HCT116 (cell line): ENCODE measurements at regions not wholly inside any gene's neighbourhood (a gene's known extent, or its start where the extent isn't known, plus 50 kb on each side); places are given as distances from the start of the nearest gene placed in this dataset.

Experiments used
- ATAC-seq: fragments of 200-7000 bp; cut with Tn5 transposase; 2 replicates; pipeline ENCODE4 v1.9.1; 2020; ENCODE audit warnings: mild to moderate bottlenecking, moderate library complexity
- BruUV-seq: library from RNA; stranded (reverse); fragments of 400-500 nt; replicated peaks from 2 replicates; lab custom pipeline; 2021; lab: Mats Ljungman, UMichigan
- CTCF ChIA-PET: fragments of 300-600 bp; sonication (Branson Sonifier 250); formaldehyde crosslinking; loops from one replicate; lab custom pipeline; 2021; ENCODE audit warnings: antibody characterized with exemption; lab: Charles Lee
- POLR2A ChIA-PET: fragments of 300-600, 350-600 bp; sonication (Branson Sonifier 250); formaldehyde crosslinking; loops from one replicate; lab custom pipeline; 2021; ENCODE audit warnings: antibody characterized with exemption; lab: Charles Lee
- RAD21 ChIA-PET, 2 experiments: fragments of 300-600 bp; sonication (Branson Sonifier 250); formaldehyde crosslinking; loops; one replicate each; lab custom pipeline; 2023; ENCODE audit warnings: low total read pairs in 2 of 2; ENCODE audit not compliant: uncharacterized antibody in 2 of 2, unreplicated experiment in 2 of 2, low non-redundant PET in 1 of 2; lab: Charles Lee
- DNase-seq: peaks from one replicate; pipeline ENCODE4 v3.0.0-alpha.2; 2010; ENCODE audit warnings: low read depth, low spot score
- H2AFZ ChIP-seq: fragments of 200-600 bp; shearing (Covaris generic), sonication (generic); 2 replicates; pipeline ENCODE4 v1.6.1; 2017; ENCODE audit warnings: low read depth, mixed run types, mixed read lengths, antibody characterized with exemption, low read length; ENCODE audit not compliant: poor library complexity, severe bottlenecking
- H3K27ac ChIP-seq: 2 replicates; pipeline ENCODE4 v1.5.1; 2012; ENCODE audit warnings: low read depth, low read length
- H3K27me3 ChIP-seq: fragments of 200-600 bp; sonication (generic); 2 replicates; pipeline ENCODE4 v1.6.1; 2016; ENCODE audit warnings: mixed run types, low read length, mixed read lengths; ENCODE audit not compliant: insufficient read depth
- H3K36me3 ChIP-seq, 2 experiments: fragments of 200-500 bp in 1 of 2; fragments of 200-600 bp in 1 of 2; sonication (Bioruptor generic) in 1 of 2; sonication (generic) in 1 of 2; 2 replicates each; pipeline versions ENCODE4 v1.5.1 to v1.6.1; 2014 to 2016; ENCODE audit warnings: low read length in 2 of 2, inconsistent platforms in 1 of 2, mixed read lengths in 1 of 2, mixed run types in 1 of 2; ENCODE audit not compliant: insufficient read depth in 2 of 2, control insufficient read depth in 1 of 2
- H3K4me1 ChIP-seq, 2 experiments: fragments of 200-600 bp in 1 of 2; sonication (generic) in 1 of 2; 2 replicates each; pipeline versions ENCODE4 v1.5.1 to v1.6.1; 2012 to 2017; ENCODE audit warnings: low read length in 2 of 2, inconsistent platforms in 1 of 2, mild to moderate bottlenecking in 1 of 2, mixed read lengths in 1 of 2, mixed run types in 1 of 2, moderate library complexity in 1 of 2; ENCODE audit not compliant: insufficient read depth in 2 of 2, control insufficient read depth in 1 of 2
- H3K4me2 ChIP-seq: fragments of 200-600 bp; sonication (generic); 2 replicates; pipeline ENCODE4 v1.6.1; 2017; ENCODE audit warnings: mixed run types, low read length, mixed read lengths
- H3K4me3 ChIP-seq, 2 experiments: fragments of 200-600 bp in 1 of 2; sonication (generic) in 1 of 2; replicated peaks in 1 of 2; 2 replicates each; pipeline ENCODE4 v1.5.1; 2011 to 2016; ENCODE audit warnings: low read length in 2 of 2, control low read depth in 1 of 2, low read depth in 1 of 2, mild to moderate bottlenecking in 1 of 2, mixed read lengths in 1 of 2, mixed run types in 1 of 2
- H3K79me2 ChIP-seq: fragments of 200-600 bp; sonication (generic); 2 replicates; pipeline ENCODE4 v1.6.1; 2017; ENCODE audit warnings: mild to moderate bottlenecking, mixed run types, low read length, moderate library complexity, mixed read lengths; ENCODE audit not compliant: insufficient read depth
- H3K9ac ChIP-seq: fragments of 200-600 bp; sonication (generic); 2 replicates; pipeline ENCODE4 v1.6.1; 2016; ENCODE audit warnings: low read length, mixed read lengths
- H3K9me2 ChIP-seq: fragments of 200-600 bp; sonication (generic), shearing (Covaris generic); 2 replicates; pipeline ENCODE4 v1.6.1; 2017; ENCODE audit warnings: mixed run types, mild to moderate bottlenecking, moderate library complexity; ENCODE audit not compliant: insufficient read depth
- H3K9me3 ChIP-seq, 2 experiments: fragments of 200-500 bp in 1 of 2; fragments of 200-600 bp in 1 of 2; sonication (Bioruptor generic) in 1 of 2; sonication (generic) in 1 of 2; 2 replicates each; pipeline ENCODE4 v1.6.1; 2014 to 2017; ENCODE audit warnings: low read length in 2 of 2, mixed read lengths in 2 of 2, inconsistent platforms in 1 of 2, low read depth in 1 of 2, mild to moderate bottlenecking in 1 of 2, mixed run types in 1 of 2, moderate library complexity in 1 of 2; ENCODE audit not compliant: control insufficient read depth in 1 of 2, insufficient read depth in 1 of 2
- H4K20me1 ChIP-seq: fragments of 200-600 bp; sonication (generic), shearing (Covaris generic); 2 replicates; pipeline ENCODE4 v1.6.1; 2017; ENCODE audit warnings: mixed run types, mild to moderate bottlenecking, moderate library complexity; ENCODE audit not compliant: insufficient read depth
- CBX3 ChIP-seq: IDR thresholded peaks from 2 replicates; pipeline ENCODE4 v1.6.1; 2012; ENCODE audit warnings: low read depth
- CTCF ChIP-seq, 3 experiments: fragments of 200-600 bp in 1 of 3; sonication (generic) in 1 of 3; IDR thresholded peaks in 2 of 3; conservative IDR thresholded peaks in 1 of 3; 2 replicates each; pipeline ENCODE4 v1.5.1; 2012 to 2017; ENCODE audit warnings: low read depth in 2 of 3, low read length in 2 of 3, antibody characterized with exemption in 1 of 3, borderline replicate concordance in 1 of 3, control low read depth in 1 of 3, mild to moderate bottlenecking in 1 of 3, mixed read lengths in 1 of 3, mixed run types in 1 of 3, moderate library complexity in 1 of 3; ENCODE audit not compliant: insufficient read depth in 1 of 3
- EGR1 ChIP-seq: IDR thresholded peaks from 2 replicates; pipeline ENCODE4 v1.6.1; 2012; ENCODE audit warnings: low read depth
- POLR2AphosphoS5 ChIP-seq: IDR thresholded peaks from 2 replicates; pipeline ENCODE4 v1.6.1; 2011; ENCODE audit warnings: mild to moderate bottlenecking, low read depth, low read length, moderate library complexity
- REST ChIP-seq: IDR thresholded peaks from 2 replicates; pipeline ENCODE4 v1.6.1; 2012; ENCODE audit warnings: low read depth
- intact Hi-C: fragments of 100-400 bp; cut with micrococcal nuclease; formaldehyde crosslinking; loops from 2 replicates; pipeline ENCODE4 v1.10.0; 2022

GRCh38 chr4:115790812-115791211 lies 677.4 kb upstream of the NDST4 start:
- no peak for ATAC-seq
- no TSS peak for BruUV-seq

More at GRCh38 chr4:115790812-115791211, 677.4 kb upstream of the NDST4 start:
- no peak for DNase-seq
- ChIA-PET RAD21 (no interaction called here), CTCF (interaction anchor here (1.4 kb wide), 1 partner anchor 10 kb away, joined by 5 read pairs; no protein-coding TSS in a partner anchor), POLR2A (no interaction called here)
- Histone ChIP-seq H3K27me3 (no peaks in the 10 kb centered on the region), H2AFZ (no peak overlapping the region), H3K36me3 (no peaks in the 10 kb centered on the region), H3K4me2 (no peak overlapping the region), H3K9me3 (no peaks in the 10 kb centered on the region), H3K4me1 (no peaks in the 10 kb centered on the region), H3K79me2 (no peaks in the 10 kb centered on the region), H3K4me3 (no peak overlapping the region), H3K9ac (no peak overlapping the region), H4K20me1 (no peaks in the 10 kb centered on the region), H3K9me2 (no peaks in the 10 kb centered on the region), H3K27ac (no peak overlapping the region)
- intact Hi-C loops = no loop called here
- TF ChIP-seq POLR2AphosphoS5 = no peak
- peak in 1 of 3 experiments; percentile 3; a peak in 1 of 6 replicates for TF ChIP-seq CTCF (IDR thresholded peaks at IDR 0.05 in 2 of 3, conservative IDR thresholded peaks at IDR 0.05 in 1 of 3; ENCODE audit: borderline replicate concordance in 1 of 3, insufficient read depth in 1 of 3, low read depth in 2 of 3, low read length in 2 of 3)
- TF ChIP-seq EGR1 = no peak
- no peak for TF ChIP-seq CBX3
- TF ChIP-seq REST = no peak
